WTC11 (cell line): ENCODE measurements at regions not wholly inside any gene's neighbourhood (a gene's known extent, or its start where the extent isn't known, plus 50 kb on each side); places are given as distances from the start of the nearest gene placed in this dataset.

Source experiments
- CREM ChIP-seq: sonication (generic); formaldehyde crosslinking; IDR thresholded peaks from 2 replicates; pipeline ENCODE4 v1.8.1; 2022; ENCODE audit warnings: mild to moderate bottlenecking, missing genetic modification reagents, moderate library complexity
- KAT7 ChIP-seq: sonication (generic); formaldehyde crosslinking; IDR thresholded peaks from 2 replicates; pipeline ENCODE4 v1.8.1; 2023; ENCODE audit warnings: missing genetic modification reagents, mild to moderate bottlenecking, borderline replicate concordance
- PRRX2 ChIP-seq: fragments of 250-450 bp; sonication (Bioruptor Pico); IDR thresholded peaks from 2 replicates; pipeline ENCODE4 v1.8.0; 2021; ENCODE audit warnings: mild to moderate bottlenecking
- TF ChIP-seq, protein P1 (sequence below): sonication (generic); formaldehyde crosslinking; IDR thresholded peaks from 2 replicates; pipeline ENCODE4 v1.8.1; 2023; ENCODE audit warnings: mild to moderate bottlenecking, missing genetic modification reagents
- TF ChIP-seq, protein P2 (sequence below): sonication (generic); formaldehyde crosslinking; IDR thresholded peaks from 2 replicates; pipeline ENCODE4 v1.8.1; 2023; ENCODE audit warnings: mild to moderate bottlenecking, moderate library complexity, missing genetic modification reagents
- TF ChIP-seq, protein P3 (sequence below): fragments of 200-600 bp; IDR thresholded peaks from 2 replicates; pipeline ENCODE4 v1.8.0; 2022; ENCODE audit warnings: antibody characterized with exemption
- TF ChIP-seq, protein P4 (sequence below): sonication (generic); formaldehyde crosslinking; IDR thresholded peaks from 2 replicates; pipeline ENCODE4 v1.8.1; 2022; ENCODE audit warnings: low read depth, missing genetic modification reagents, borderline replicate concordance

DNA sequence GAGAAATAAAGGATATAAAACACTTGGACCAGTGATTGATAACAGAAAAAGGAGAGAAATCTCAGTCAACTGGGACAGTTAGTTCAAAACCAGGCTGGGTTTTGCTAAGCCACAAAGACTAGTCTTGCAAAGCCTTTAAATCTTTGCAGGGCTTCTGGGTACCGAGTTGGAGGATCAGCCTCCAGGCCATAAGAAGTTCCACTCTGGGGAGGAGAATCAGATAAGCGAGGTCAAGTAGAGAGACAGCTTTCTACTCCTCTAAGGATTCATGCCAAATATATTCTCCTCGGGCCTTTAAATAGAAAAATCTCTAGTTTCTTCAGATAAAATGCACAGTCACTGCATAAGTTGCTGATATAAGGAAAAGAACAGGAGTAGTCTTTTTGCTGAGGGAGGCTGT lies 92.7 kb downstream of the MFAP3L start:
- TF ChIP-seq, protein P1, sequence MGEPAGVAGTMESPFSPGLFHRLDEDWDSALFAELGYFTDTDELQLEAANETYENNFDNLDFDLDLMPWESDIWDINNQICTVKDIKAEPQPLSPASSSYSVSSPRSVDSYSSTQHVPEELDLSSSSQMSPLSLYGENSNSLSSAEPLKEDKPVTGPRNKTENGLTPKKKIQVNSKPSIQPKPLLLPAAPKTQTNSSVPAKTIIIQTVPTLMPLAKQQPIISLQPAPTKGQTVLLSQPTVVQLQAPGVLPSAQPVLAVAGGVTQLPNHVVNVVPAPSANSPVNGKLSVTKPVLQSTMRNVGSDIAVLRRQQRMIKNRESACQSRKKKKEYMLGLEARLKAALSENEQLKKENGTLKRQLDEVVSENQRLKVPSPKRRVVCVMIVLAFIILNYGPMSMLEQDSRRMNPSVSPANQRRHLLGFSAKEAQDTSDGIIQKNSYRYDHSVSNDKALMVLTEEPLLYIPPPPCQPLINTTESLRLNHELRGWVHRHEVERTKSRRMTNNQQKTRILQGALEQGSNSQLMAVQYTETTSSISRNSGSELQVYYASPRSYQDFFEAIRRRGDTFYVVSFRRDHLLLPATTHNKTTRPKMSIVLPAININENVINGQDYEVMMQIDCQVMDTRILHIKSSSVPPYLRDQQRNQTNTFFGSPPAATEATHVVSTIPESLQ (CRISPR knock-in tag), result no peak
- TF ChIP-seq, protein P2, sequence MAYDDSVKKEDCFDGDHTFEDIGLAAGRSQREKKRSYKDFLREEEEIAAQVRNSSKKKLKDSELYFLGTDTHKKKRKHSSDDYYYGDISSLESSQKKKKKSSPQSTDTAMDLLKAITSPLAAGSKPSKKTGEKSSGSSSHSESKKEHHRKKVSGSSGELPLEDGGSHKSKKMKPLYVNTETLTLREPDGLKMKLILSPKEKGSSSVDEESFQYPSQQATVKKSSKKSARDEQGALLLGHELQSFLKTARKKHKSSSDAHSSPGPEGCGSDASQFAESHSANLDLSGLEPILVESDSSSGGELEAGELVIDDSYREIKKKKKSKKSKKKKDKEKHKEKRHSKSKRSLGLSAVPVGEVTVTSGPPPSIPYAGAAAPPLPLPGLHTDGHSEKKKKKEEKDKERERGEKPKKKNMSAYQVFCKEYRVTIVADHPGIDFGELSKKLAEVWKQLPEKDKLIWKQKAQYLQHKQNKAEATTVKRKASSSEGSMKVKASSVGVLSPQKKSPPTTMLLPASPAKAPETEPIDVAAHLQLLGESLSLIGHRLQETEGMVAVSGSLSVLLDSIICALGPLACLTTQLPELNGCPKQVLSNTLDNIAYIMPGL, result no peak
- TF ChIP-seq PRRX2 (no peak), KAT7 (no peak), CREM (no peak)
- TF ChIP-seq, protein P3, sequence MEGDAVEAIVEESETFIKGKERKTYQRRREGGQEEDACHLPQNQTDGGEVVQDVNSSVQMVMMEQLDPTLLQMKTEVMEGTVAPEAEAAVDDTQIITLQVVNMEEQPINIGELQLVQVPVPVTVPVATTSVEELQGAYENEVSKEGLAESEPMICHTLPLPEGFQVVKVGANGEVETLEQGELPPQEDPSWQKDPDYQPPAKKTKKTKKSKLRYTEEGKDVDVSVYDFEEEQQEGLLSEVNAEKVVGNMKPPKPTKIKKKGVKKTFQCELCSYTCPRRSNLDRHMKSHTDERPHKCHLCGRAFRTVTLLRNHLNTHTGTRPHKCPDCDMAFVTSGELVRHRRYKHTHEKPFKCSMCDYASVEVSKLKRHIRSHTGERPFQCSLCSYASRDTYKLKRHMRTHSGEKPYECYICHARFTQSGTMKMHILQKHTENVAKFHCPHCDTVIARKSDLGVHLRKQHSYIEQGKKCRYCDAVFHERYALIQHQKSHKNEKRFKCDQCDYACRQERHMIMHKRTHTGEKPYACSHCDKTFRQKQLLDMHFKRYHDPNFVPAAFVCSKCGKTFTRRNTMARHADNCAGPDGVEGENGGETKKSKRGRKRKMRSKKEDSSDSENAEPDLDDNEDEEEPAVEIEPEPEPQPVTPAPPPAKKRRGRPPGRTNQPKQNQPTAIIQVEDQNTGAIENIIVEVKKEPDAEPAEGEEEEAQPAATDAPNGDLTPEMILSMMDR, result no peak
- TF ChIP-seq, protein P4, sequence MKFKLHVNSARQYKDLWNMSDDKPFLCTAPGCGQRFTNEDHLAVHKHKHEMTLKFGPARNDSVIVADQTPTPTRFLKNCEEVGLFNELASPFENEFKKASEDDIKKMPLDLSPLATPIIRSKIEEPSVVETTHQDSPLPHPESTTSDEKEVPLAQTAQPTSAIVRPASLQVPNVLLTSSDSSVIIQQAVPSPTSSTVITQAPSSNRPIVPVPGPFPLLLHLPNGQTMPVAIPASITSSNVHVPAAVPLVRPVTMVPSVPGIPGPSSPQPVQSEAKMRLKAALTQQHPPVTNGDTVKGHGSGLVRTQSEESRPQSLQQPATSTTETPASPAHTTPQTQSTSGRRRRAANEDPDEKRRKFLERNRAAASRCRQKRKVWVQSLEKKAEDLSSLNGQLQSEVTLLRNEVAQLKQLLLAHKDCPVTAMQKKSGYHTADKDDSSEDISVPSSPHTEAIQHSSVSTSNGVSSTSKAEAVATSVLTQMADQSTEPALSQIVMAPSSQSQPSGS (CRISPR knock-in tag), result no peak
